ENCODE measurements at regions not wholly inside any gene's neighbourhood (a gene's known extent, or its start where the extent isn't known, plus 50 kb on each side); places are given as distances from the start of the nearest gene placed in this dataset.

GRCh38 chr17:34166352-34166751 is 88.7 kb upstream of the CCL2 start:
- TF ChIP-seq RAD21 (IDR thresholded peaks at IDR 0.05) (no peak), EGR1 (IDR thresholded peaks at IDR 0.05; ENCODE audit: low read depth in 2 of 2) (no peak), CTCF (IDR thresholded peaks at IDR 0.05; ENCODE audit: low read depth, low read length, missing input control) (no peak), MAX (IDR thresholded peaks at IDR 0.05) (no peak), YY1 (IDR thresholded peaks at IDR 0.05) (no peak), HNF4A (conservative IDR thresholded peaks at IDR 0.05) (no peak), TAF1 (conservative IDR thresholded peaks at IDR 0.05) (no peak), FOXA1 (IDR thresholded peaks at IDR 0.05) (no peak), REST (IDR thresholded peaks at IDR 0.05) (no peak), GABPA (IDR thresholded peaks at IDR 0.05 in 1 of 2, conservative IDR thresholded peaks at IDR 0.05 in 1 of 2) (no peak), HNF4G (IDR thresholded peaks at IDR 0.05) (no peak), ZBTB33 (IDR thresholded peaks at IDR 0.05) (no peak)

All from liver (tissue), 3 donors.